Hepatocyte (in vitro differentiated cells): ENCODE measurements at regions not wholly inside any gene's neighbourhood (a gene's known extent, or its start where the extent isn't known, plus 50 kb on each side); places are given as distances from the start of the nearest gene placed in this dataset.

Experiments used
- CTCF ChIP-seq: fragments of 200-600 bp; sonication (generic); IDR thresholded peaks from 2 replicates; pipeline ENCODE4 v1.5.1; 2016; ENCODE audit warnings: antibody characterized with exemption, mild to moderate bottlenecking; ENCODE audit not compliant: poor library complexity
- EZH2phosphoT487 ChIP-seq: fragments of 200-600 bp; sonication (generic); IDR thresholded peaks from one replicate; pipeline ENCODE4 v1.6.1; 2018; ENCODE audit warnings: antibody characterized with exemption, mild to moderate bottlenecking, low read depth, moderate library complexity; ENCODE audit not compliant: unreplicated experiment, severe bottlenecking

GRCh38 chr6:21309807-21310221 lies 283.7 kb upstream of the SOX4 start:
- TF ChIP-seq CTCF (no peak), EZH2phosphoT487 (no peak)
